ENCODE measurements at regions not wholly inside any gene's neighbourhood (a gene's known extent, or its start where the extent isn't known, plus 50 kb on each side); places are given as distances from the start of the nearest gene placed in this dataset.
"Not testable (repeated sequence)": the region's sequence is repeated elsewhere in the genome, so short reads cannot be mapped to it uniquely, and the experiment has no call there.

DNA sequence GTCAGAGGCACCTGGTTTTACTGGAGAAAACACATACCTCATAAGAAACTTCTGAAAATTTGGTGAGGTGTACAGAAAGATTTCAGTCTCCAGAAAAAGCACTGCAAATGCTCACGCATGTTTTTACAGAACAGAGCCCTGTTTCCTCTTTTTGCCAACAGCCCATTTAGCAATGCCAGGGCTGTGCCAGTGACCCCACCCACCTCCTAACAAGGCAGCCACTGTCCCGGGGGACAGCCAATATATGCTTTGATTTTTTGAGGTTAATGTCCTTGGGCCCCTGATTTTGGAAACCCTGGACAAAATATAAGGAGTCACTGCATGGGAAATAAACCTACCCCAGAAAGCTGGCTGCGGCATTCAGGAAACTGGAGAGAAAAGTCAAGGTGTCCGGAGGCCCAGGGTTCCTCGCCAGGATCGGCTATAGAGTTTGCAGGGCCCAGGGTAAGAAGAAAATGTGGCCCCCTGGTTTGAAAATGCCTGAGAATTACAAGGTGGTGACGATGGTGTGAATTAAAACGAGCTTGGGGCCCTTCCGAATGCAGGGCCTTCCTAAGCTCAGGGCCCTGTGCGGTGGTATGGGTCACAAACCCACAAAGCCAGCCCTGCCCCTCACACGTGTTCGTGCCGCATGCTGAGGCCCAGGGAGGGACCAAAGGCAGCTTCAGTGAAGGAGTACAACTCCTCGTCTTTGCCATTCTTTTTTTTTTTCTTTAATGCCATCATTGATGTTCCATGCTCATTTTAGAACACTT is 71.1 kb upstream of the WNT7B start:
- POLR2A ChIA-PET (ENCODE audit: unreplicated experiment) = no interaction called here
- intact Hi-C loops (cut with micrococcal nuclease; ENCODE audit: unreplicated experiment) = no loop called here
- CTCF ChIA-PET = interaction anchor here (0.7 kb wide), 1 partner anchor 54 kb away, joined by 3 read pairs; no protein-coding TSS in a partner anchor
- no peaks in the 10 kb centered on the region for H3K9me2 ChIP-seq (ENCODE audit: insufficient read depth)
- DNase-seq = no peak
- H3K27ac ChIP-seq = no peak overlapping the region
- peaks cover 17% of the 10 kb centered on the region for H3K4me1 ChIP-seq (replicated peaks; ENCODE audit: insufficient read depth)
- H4K20me1 ChIP-seq (ENCODE audit: insufficient read depth) = no peaks in the 10 kb centered on the region
- H3K4me2 ChIP-seq = no peak overlapping the region
- BruUV-seq (replicated peaks) = no TSS peak
- no peaks in the 10 kb centered on the region for H3K36me3 ChIP-seq (ENCODE audit: low read depth)
- peaks cover 19% of the 10 kb centered on the region for H3F3A ChIP-seq (ENCODE audit: insufficient read depth, low read depth)
- no peaks in the 10 kb centered on the region for H3K9me3 ChIP-seq (ENCODE audit: insufficient read depth, low read depth)
- H3K79me2 ChIP-seq (ENCODE audit: low read depth) = no peaks in the 10 kb centered on the region
- H3K27me3 ChIP-seq (ENCODE audit: insufficient read depth, low read depth) = no peaks in the 10 kb centered on the region
- no peak overlapping the region for H2AFZ ChIP-seq
- TF ChIP-seq, protein P1, sequence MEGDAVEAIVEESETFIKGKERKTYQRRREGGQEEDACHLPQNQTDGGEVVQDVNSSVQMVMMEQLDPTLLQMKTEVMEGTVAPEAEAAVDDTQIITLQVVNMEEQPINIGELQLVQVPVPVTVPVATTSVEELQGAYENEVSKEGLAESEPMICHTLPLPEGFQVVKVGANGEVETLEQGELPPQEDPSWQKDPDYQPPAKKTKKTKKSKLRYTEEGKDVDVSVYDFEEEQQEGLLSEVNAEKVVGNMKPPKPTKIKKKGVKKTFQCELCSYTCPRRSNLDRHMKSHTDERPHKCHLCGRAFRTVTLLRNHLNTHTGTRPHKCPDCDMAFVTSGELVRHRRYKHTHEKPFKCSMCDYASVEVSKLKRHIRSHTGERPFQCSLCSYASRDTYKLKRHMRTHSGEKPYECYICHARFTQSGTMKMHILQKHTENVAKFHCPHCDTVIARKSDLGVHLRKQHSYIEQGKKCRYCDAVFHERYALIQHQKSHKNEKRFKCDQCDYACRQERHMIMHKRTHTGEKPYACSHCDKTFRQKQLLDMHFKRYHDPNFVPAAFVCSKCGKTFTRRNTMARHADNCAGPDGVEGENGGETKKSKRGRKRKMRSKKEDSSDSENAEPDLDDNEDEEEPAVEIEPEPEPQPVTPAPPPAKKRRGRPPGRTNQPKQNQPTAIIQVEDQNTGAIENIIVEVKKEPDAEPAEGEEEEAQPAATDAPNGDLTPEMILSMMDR (conservative IDR thresholded peaks at IDR 0.05) = no peak
- TF ChIP-seq EZH2 (IDR thresholded peaks at IDR 0.05; ENCODE audit: low read depth) = no peak
- H3K4me3 ChIP-seq = no peak overlapping the region

DNA sequence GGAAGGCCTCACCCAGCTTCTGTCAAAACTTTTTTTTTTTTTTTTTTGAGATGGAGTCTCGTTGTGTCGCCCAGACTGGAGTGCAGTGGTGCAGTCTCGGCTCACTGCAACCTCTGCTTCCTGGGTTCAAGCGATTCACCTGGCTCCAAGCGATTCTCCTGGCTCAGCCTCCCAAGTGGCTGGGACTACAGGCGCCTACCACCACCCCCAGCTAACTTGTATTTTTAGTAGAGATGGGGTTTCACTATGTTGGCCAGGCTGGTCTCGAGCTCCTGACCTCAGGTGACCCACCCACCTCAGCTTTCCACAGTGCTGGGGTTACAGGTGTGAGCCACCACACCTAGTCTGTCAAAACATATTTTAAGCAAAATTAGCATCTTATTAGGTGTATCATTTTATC is 71.7 kb upstream of the WNT7B start:
- H3K79me2 ChIP-seq (ENCODE audit: low read depth); POLR2A ChIA-PET (ENCODE audit: unreplicated experiment); H2AFZ ChIP-seq; BruUV-seq (replicated peaks); H3K36me3 ChIP-seq (ENCODE audit: low read depth); H3K4me3 ChIP-seq; H3K27ac ChIP-seq; H4K20me1 ChIP-seq (ENCODE audit: insufficient read depth); H3K9me2 ChIP-seq (ENCODE audit: insufficient read depth); CTCF ChIA-PET; DNase-seq; H3K4me2 ChIP-seq; H3K9me3 ChIP-seq (ENCODE audit: insufficient read depth, low read depth); intact Hi-C loops (cut with micrococcal nuclease; ENCODE audit: unreplicated experiment); H3K27me3 ChIP-seq (ENCODE audit: insufficient read depth, low read depth): not testable (repeated sequence)
- H3F3A ChIP-seq (ENCODE audit: insufficient read depth, low read depth) = peaks cover 22% of the 10 kb centered on the region
- H3K4me1 ChIP-seq (replicated peaks; ENCODE audit: insufficient read depth) = peaks cover 20% of the 10 kb centered on the region

DNA sequence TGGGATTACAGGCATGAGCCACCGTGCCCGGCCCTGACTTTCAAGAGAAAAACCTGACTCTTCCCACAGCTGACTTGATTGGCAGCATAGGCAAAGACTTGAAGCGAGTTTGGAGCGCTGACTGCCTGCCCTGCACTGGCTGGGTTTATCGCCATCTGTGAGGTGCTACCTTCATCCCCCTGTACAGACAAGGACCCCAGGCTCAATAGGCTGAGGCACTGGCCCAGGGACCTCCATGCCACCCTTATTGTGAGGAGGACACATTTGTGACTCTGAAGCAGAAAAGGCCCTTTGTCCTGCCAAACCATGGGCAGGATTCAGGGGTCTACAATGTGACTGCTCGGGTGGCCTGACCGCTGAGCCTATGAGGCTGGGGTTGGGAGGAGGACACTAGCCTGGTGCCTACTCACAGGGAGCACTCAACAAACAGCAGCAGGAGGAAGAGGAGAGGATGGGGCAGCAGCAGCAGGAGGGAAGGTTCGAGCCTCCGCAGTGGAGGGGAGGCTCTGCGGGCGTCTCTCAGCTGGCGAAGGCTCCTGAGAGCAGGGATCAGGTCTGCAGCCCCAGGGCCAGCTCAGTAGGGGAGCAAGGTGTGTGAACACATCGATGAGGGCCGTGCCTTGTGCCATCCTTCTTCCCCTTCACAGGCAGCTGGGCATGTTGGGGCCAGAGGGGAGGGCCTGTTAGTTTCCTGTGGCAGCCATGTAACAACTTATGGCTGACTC is 72.9 kb upstream of the WNT7B start:
- intact Hi-C loops (cut with micrococcal nuclease; ENCODE audit: unreplicated experiment) = no loop called here
- peaks cover 27% of the 10 kb centered on the region for H3K4me1 ChIP-seq (replicated peaks; ENCODE audit: insufficient read depth)
- ChIA-PET POLR2A (ENCODE audit: unreplicated experiment) (no interaction called here), CTCF (no interaction called here)
- DNase-seq = no peak
- H3K79me2 ChIP-seq (ENCODE audit: low read depth) = no peaks in the 10 kb centered on the region; the same call in 1 of the 2 replicates
- no TSS peak for BruUV-seq (replicated peaks)
- peaks cover 27% of the 10 kb centered on the region for H3F3A ChIP-seq (ENCODE audit: insufficient read depth, low read depth)
- H3K27ac ChIP-seq = no peak overlapping the region
- no peaks in the 10 kb centered on the region for H3K36me3 ChIP-seq (ENCODE audit: low read depth)
- H3K9me3 ChIP-seq (ENCODE audit: insufficient read depth, low read depth) = no peaks in the 10 kb centered on the region
- no peak overlapping the region for H2AFZ ChIP-seq
- H3K27me3 ChIP-seq (ENCODE audit: insufficient read depth, low read depth) = no peaks in the 10 kb centered on the region
- H3K4me2 ChIP-seq = no peak overlapping the region
- no peaks in the 10 kb centered on the region for H4K20me1 ChIP-seq (ENCODE audit: insufficient read depth)
- no peaks in the 10 kb centered on the region for H3K9me2 ChIP-seq (ENCODE audit: insufficient read depth)
- H3K4me3 ChIP-seq = no peak overlapping the region
- TF ChIP-seq, protein P1 (conservative IDR thresholded peaks at IDR 0.05) = no peak
- TF ChIP-seq EZH2 (IDR thresholded peaks at IDR 0.05; ENCODE audit: low read depth) = no peak
